ENCODE measurements at regions not wholly inside any gene's neighbourhood (a gene's known extent, or its start where the extent isn't known, plus 50 kb on each side); places are given as distances from the start of the nearest gene placed in this dataset.
"Not testable (repeated sequence)": the region's sequence is repeated elsewhere in the genome, so short reads cannot be mapped to it uniquely, and the experiment has no call there.

GRCh38 chr6:9697263-9697931 is 717.5 kb downstream of the TFAP2A start:
- TF ChIP-seq CTCF (conservative IDR thresholded peaks at IDR 0.05; ENCODE audit: control insufficient read depth, insufficient read depth, low read depth, low read length): no peak
- H3K4me3 ChIP-seq (ENCODE audit: control insufficient read depth, low read depth, low read length): no peak overlapping the region
- DNase-seq (ENCODE audit: low read depth): no peak

GRCh38 chr6:9690388-9690787 is 724.5 kb downstream of the TFAP2A start:
- DNase-seq (ENCODE audit: low read depth): no peak
- no peak for TF ChIP-seq CTCF (conservative IDR thresholded peaks at IDR 0.05; ENCODE audit: control insufficient read depth, insufficient read depth, low read depth, low read length)
- no peak overlapping the region for H3K4me3 ChIP-seq (ENCODE audit: control insufficient read depth, low read depth, low read length)

- not testable (repeated sequence) for DNase-seq (ENCODE audit: low read depth); H3K4me3 ChIP-seq (ENCODE audit: control insufficient read depth, low read depth, low read length)
Observed at GRCh38 chr6:9680727-9681126, 734.1 kb downstream of the TFAP2A start.

GRCh38 chr6:9675122-9675521 is 739.8 kb downstream of the TFAP2A start:
- TF ChIP-seq CTCF (conservative IDR thresholded peaks at IDR 0.05; ENCODE audit: control insufficient read depth, insufficient read depth, low read depth, low read length): no peak
- H3K4me3 ChIP-seq (ENCODE audit: control insufficient read depth, low read depth, low read length): no peak overlapping the region
- no peak for DNase-seq (ENCODE audit: low read depth)

GRCh38 chr6:9659848-9660247 is 755.0 kb downstream of the TFAP2A start:
- no peak overlapping the region for H3K4me3 ChIP-seq (ENCODE audit: control insufficient read depth, low read depth, low read length)
- no peak for DNase-seq (ENCODE audit: low read depth)

GRCh38 chr6:9657994-9658393 is 756.9 kb downstream of the TFAP2A start:
- no peak for DNase-seq (ENCODE audit: low read depth)

More at GRCh38 chr6:9659848-9660247, 755.0 kb downstream of the TFAP2A start:
- TF ChIP-seq CTCF (conservative IDR thresholded peaks at IDR 0.05; ENCODE audit: control insufficient read depth, insufficient read depth, low read depth, low read length): no peak

GRCh38 chr6:9647599-9647998 is 767.3 kb downstream of the TFAP2A start:
- H3K4me3 ChIP-seq (ENCODE audit: control insufficient read depth, low read depth, low read length): no peak overlapping the region
- no peak for TF ChIP-seq CTCF (conservative IDR thresholded peaks at IDR 0.05; ENCODE audit: control insufficient read depth, insufficient read depth, low read depth, low read length)
- no peak for DNase-seq (ENCODE audit: low read depth)

More at GRCh38 chr6:9657994-9658393, 756.9 kb downstream of the TFAP2A start:
- no peak overlapping the region for H3K4me3 ChIP-seq (ENCODE audit: control insufficient read depth, low read depth, low read length)
- TF ChIP-seq CTCF (conservative IDR thresholded peaks at IDR 0.05; ENCODE audit: control insufficient read depth, insufficient read depth, low read depth, low read length): no peak
